Keratinocyte (primary cell): ENCODE measurements at regions not wholly inside any gene's neighbourhood (a gene's known extent, or its start where the extent isn't known, plus 50 kb on each side); places are given as distances from the start of the nearest gene placed in this dataset.

Experiments
- CTCF ChIP-seq, 3 experiments: IDR thresholded peaks in 1 of 3; conservative IDR thresholded peaks in 1 of 3; optimal IDR thresholded peaks in 1 of 3; 2 replicates in 2 of 3; 3 replicates in 1 of 3; pipeline versions ENCODE3 to v1.5.1; 2011; ENCODE audit warnings: low read length in 3 of 3, mild to moderate bottlenecking in 3 of 3, moderate library complexity in 2 of 3, control low read depth in 1 of 3, inconsistent platforms in 1 of 3; ENCODE audit not compliant: insufficient read depth in 2 of 3; ENCODE audit errors: extremely low read depth in 1 of 3
- EZH2 ChIP-seq: IDR thresholded peaks from one replicate; pipeline ENCODE4 v1.6.1; 2012; ENCODE audit warnings: inconsistent platforms, mild to moderate bottlenecking, low read length, moderate library complexity

- TF ChIP-seq CTCF (optimal IDR thresholded peaks at IDR 0.05 in 1 of 3, IDR thresholded peaks at IDR 0.05 in 1 of 3, conservative IDR thresholded peaks at IDR 0.05 in 1 of 3; ENCODE audit: extremely low read depth in 1 of 3, insufficient read depth in 2 of 3, low read length in 3 of 3) (no peak), EZH2 (no peak)
Measured at GRCh38 chr5:134466241-134467069, 54.8 kb upstream of the CDKN2AIPNL start.
